A673 (cell line): ENCODE measurements at regions not wholly inside any gene's neighbourhood (a gene's known extent, or its start where the extent isn't known, plus 50 kb on each side); places are given as distances from the start of the nearest gene placed in this dataset.

ENCODE experiments used
- BruUV-seq: library from RNA; stranded (reverse); fragments of 400-500 nt; replicated peaks from 2 replicates; lab custom pipeline; 2021; lab: Mats Ljungman, UMichigan
- CTCF ChIA-PET: fragments of 300-600 bp; sonication (Branson Sonifier 250); formaldehyde crosslinking; loops from one replicate; lab custom pipeline; 2022; ENCODE audit warnings: antibody characterized with exemption; lab: Charles Lee
- POLR2A ChIA-PET: fragments of 300-600 bp; sonication (Branson Sonifier 250); formaldehyde crosslinking; loops from one replicate; lab custom pipeline; 2022; ENCODE audit warnings: antibody characterized with exemption; ENCODE audit not compliant: low non-redundant PET; lab: Charles Lee
- DNase-seq: peaks from one replicate; pipeline ENCODE4 v3.0.0-alpha.2; 2015; ENCODE audit warnings: low spot score
- H3K27ac ChIP-seq: fragments of 200-600 bp; sonication (generic); 2 replicates; pipeline ENCODE4 v1.5.1; 2016; ENCODE audit warnings: mixed run types, low read depth, mild to moderate bottlenecking, mixed read lengths, antibody characterized with exemption, low read length; ENCODE audit not compliant: poor library complexity, severe bottlenecking
- H3K27me3 ChIP-seq: fragments of 200-600 bp; sonication (generic); replicated peaks from 2 replicates; pipeline ENCODE4 v1.6.1; 2017; ENCODE audit warnings: mixed run types, low read depth, mild to moderate bottlenecking, mixed read lengths, antibody characterized with exemption, low read length; ENCODE audit not compliant: insufficient read depth, poor library complexity
- H3K36me3 ChIP-seq: fragments of 200-600 bp; sonication (generic); 2 replicates; pipeline ENCODE4 v1.6.1; 2016; ENCODE audit warnings: mixed run types, mild to moderate bottlenecking, mixed read lengths, antibody characterized with exemption, low read length; ENCODE audit not compliant: insufficient read depth, poor library complexity, severe bottlenecking
- H3K4me1 ChIP-seq: fragments of 200-600 bp; sonication (generic); 2 replicates; pipeline ENCODE4 v1.6.1; 2017; ENCODE audit warnings: mixed run types, mild to moderate bottlenecking, mixed read lengths, antibody characterized with exemption, low read length; ENCODE audit not compliant: insufficient read depth, poor library complexity, severe bottlenecking
- H3K4me3 ChIP-seq: fragments of 200-600 bp; sonication (generic); 2 replicates; pipeline ENCODE4 v1.5.1; 2016; ENCODE audit warnings: low read depth, mixed run types, mild to moderate bottlenecking, mixed read lengths, low read length; ENCODE audit not compliant: poor library complexity, severe bottlenecking
- H3K9me3 ChIP-seq: fragments of 200-600 bp; sonication (generic); 2 replicates; pipeline ENCODE4 v1.6.1; 2016; ENCODE audit warnings: mixed run types, low read depth, mild to moderate bottlenecking, mixed read lengths, antibody characterized with exemption, low read length; ENCODE audit not compliant: poor library complexity, severe bottlenecking
- EZH2 ChIP-seq: fragments of 200-600 bp; sonication (generic); IDR thresholded peaks from 2 replicates; pipeline ENCODE4 v1.6.1; 2017; ENCODE audit warnings: borderline replicate concordance, low read depth, mild to moderate bottlenecking, mixed read lengths, antibody characterized with exemption, low read length; ENCODE audit not compliant: poor library complexity, severe bottlenecking
- intact Hi-C: fragments of 100-400 bp; cut with micrococcal nuclease; formaldehyde crosslinking; loops from one replicate; pipeline ENCODE4 v1.10.0; 2022; ENCODE audit not compliant: unreplicated experiment
- TF ChIP-seq, protein P1 (sequence below): fragments of 300-800, 200-600 bp; sonication (generic); conservative IDR thresholded peaks from 2 replicates; pipeline ENCODE4 v1.5.1; 2017; ENCODE audit warnings: low read depth, mild to moderate bottlenecking, antibody characterized with exemption, low read length, moderate library complexity, mixed read lengths

DNA sequence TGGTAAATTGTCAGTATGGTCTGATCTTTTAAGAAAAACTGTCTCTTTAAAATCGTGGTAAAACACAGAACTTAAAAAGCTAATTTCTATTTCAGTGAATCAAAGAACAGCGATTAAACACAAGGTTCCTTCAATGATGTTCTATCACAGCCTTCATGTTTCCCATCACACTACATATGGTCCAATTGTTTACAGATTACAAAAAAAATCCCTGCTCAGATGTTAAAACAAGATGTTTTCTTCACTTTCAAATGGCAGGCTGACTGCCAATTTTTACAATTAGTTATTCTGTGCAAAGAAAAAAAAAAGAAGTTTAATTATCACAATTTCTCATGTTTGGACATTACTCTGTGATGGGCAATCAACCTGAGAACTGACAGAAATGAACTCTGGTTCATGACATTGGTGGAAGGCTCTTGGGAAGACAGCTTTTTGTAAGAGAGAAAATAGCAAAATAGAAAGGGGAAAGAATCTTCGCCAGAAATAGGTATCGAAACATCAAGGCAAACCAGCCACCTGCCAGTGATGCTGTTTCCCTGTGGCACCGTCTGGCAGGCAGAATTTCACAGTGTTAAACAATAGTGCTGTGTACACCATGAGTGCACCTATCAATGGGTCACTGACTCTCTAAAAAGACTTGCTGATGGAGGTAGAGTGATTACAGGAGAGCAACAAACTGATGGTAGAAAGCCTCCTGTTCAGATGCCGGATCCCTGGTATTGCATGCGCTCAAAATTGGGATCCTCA lies 1020.0 kb upstream of the ARRDC3 start:
- TF ChIP-seq, protein P1, sequence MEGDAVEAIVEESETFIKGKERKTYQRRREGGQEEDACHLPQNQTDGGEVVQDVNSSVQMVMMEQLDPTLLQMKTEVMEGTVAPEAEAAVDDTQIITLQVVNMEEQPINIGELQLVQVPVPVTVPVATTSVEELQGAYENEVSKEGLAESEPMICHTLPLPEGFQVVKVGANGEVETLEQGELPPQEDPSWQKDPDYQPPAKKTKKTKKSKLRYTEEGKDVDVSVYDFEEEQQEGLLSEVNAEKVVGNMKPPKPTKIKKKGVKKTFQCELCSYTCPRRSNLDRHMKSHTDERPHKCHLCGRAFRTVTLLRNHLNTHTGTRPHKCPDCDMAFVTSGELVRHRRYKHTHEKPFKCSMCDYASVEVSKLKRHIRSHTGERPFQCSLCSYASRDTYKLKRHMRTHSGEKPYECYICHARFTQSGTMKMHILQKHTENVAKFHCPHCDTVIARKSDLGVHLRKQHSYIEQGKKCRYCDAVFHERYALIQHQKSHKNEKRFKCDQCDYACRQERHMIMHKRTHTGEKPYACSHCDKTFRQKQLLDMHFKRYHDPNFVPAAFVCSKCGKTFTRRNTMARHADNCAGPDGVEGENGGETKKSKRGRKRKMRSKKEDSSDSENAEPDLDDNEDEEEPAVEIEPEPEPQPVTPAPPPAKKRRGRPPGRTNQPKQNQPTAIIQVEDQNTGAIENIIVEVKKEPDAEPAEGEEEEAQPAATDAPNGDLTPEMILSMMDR, result no peak
- TF ChIP-seq EZH2, result no peak
- Histone ChIP-seq H3K4me1 (no peaks in the 10 kb centered on the region), H3K36me3 (no peaks in the 10 kb centered on the region), H3K4me3 (no peak overlapping the region), H3K9me3 (no peaks in the 10 kb centered on the region), H3K27me3 (no peaks in the 10 kb centered on the region), H3K27ac (no peak overlapping the region)
- ChIA-PET CTCF (no interaction called here), POLR2A (no interaction called here)
- intact Hi-C loops, result no loop called here
- DNase-seq, result no peak
- no TSS peak for BruUV-seq

DNA sequence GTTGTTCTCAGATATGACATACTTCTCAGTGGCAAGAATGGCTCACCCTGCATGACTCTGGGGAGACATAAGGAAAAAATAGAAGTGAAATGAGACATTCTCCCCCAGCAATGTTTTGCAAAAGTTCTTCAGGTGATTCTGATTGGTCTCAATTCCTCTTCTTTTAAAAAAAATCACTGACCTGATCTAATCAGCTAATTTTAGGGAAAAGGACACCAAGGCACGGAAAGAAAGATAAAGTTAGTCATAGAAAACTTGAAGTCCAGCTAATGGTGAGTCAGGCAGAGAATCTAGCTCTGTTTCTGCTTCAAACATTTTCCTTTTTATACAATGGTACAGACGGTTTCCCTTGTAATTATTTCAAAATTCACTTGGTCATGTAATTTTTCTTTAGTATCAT lies 1018.9 kb upstream of the ARRDC3 start:
- no peak overlapping the region for H3K4me3 ChIP-seq
- no peaks in the 10 kb centered on the region for H3K4me1 ChIP-seq
- CTCF ChIA-PET, result no interaction called here
- no TSS peak for BruUV-seq
- no peaks in the 10 kb centered on the region for H3K27me3 ChIP-seq
- H3K27ac ChIP-seq, result no peak overlapping the region
- H3K36me3 ChIP-seq, result no peaks in the 10 kb centered on the region
- no peak for DNase-seq
- TF ChIP-seq, protein P1, result no peak
- TF ChIP-seq EZH2, result no peak
- intact Hi-C loops, result no loop called here
- no peaks in the 10 kb centered on the region for H3K9me3 ChIP-seq
- POLR2A ChIA-PET, result no interaction called here

DNA sequence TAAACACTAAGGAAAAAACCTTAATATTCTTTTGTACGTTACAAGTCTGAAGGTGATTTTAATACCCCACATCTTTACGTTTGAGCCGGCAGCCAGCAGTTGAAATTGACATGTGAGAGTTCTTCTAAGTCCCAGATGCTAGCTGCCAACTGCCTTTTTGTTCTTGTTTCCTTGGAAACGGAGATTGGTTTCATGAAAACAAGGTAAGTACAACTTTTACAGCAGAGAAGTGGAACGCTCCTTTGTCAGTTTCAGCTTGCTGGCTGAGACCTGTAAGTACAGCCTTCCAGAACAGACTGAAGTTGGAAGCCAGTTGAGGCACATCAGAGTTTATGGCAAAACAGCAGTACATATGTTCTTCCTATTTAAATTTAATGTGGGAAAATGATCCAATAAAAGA lies 1018.4 kb upstream of the ARRDC3 start:
- H3K4me1 ChIP-seq, result no peaks in the 10 kb centered on the region
- BruUV-seq, result no TSS peak
- intact Hi-C loops, result no loop called here
- TF ChIP-seq, protein P1, result no peak
- no peak for TF ChIP-seq EZH2
- no peak overlapping the region for H3K4me3 ChIP-seq
- no peak overlapping the region for H3K27ac ChIP-seq
- no peak for DNase-seq
- ChIA-PET POLR2A (no interaction called here), CTCF (no interaction called here)
- H3K9me3 ChIP-seq, result no peaks in the 10 kb centered on the region
- H3K36me3 ChIP-seq, result no peaks in the 10 kb centered on the region
- H3K27me3 ChIP-seq, result no peaks in the 10 kb centered on the region
